Aorta (tissue), 5 donors: ENCODE measurements at regions not wholly inside any gene's neighbourhood (a gene's known extent, or its start where the extent isn't known, plus 50 kb on each side); places are given as distances from the start of the nearest gene placed in this dataset.
"Not testable (repeated sequence)": the region's sequence is repeated elsewhere in the genome, so short reads cannot be mapped to it uniquely, and the experiment has no call there.

Experiments used
- ATAC-seq: fragments of 200-7000 bp; cut with Tn5 transposase; one replicate; pipeline ENCODE4 v1.9.1; 2022; ENCODE audit warnings: moderate library complexity; ENCODE audit not compliant: low FRiP score
- DNase-seq, 2 donors: peaks; one replicate each; pipeline ENCODE4 v3.0.0-alpha.2; 2020
- H3K27ac ChIP-seq, 2 donors: one replicate each; pipeline ENCODE4 v1.5.1; 2013; ENCODE audit warnings: low read length in 2 of 2, mild to moderate bottlenecking in 2 of 2, moderate library complexity in 2 of 2, control low read depth in 1 of 2, inconsistent platforms in 1 of 2, low read depth in 1 of 2
- H3K27me3 ChIP-seq, 2 donors: one replicate each; pipeline ENCODE4 v1.6.1; 2013; ENCODE audit warnings: control low read depth in 1 of 2, low read length in 1 of 2, mild to moderate bottlenecking in 1 of 2, moderate library complexity in 1 of 2; ENCODE audit not compliant: insufficient read depth in 2 of 2, control insufficient read depth in 1 of 2
- H3K36me3 ChIP-seq, 2 donors: one replicate each; pipeline ENCODE4 v1.6.1; 2013; ENCODE audit warnings: control low read depth in 1 of 2, low read length in 1 of 2, mild to moderate bottlenecking in 1 of 2; ENCODE audit not compliant: insufficient read depth in 2 of 2, control insufficient read depth in 1 of 2
- H3K4me1 ChIP-seq, 2 donors: one replicate each; pipeline ENCODE4 v1.6.1; 2013; ENCODE audit warnings: low read length in 2 of 2, control low read depth in 1 of 2, mild to moderate bottlenecking in 1 of 2, moderate library complexity in 1 of 2; ENCODE audit not compliant: insufficient read depth in 2 of 2, control insufficient read depth in 1 of 2
- H3K4me3 ChIP-seq, 2 donors: one replicate each; pipeline ENCODE4 v1.5.1; 2013; ENCODE audit warnings: low read length in 2 of 2, control low read depth in 1 of 2, mild to moderate bottlenecking in 1 of 2
- H3K9me3 ChIP-seq: one replicate; pipeline ENCODE4 v1.6.1; 2013; ENCODE audit warnings: mild to moderate bottlenecking, low read length; ENCODE audit not compliant: control insufficient read depth
- WGBS, 2 donors: extraction: QIAGEN DNeasy Blood & Tissue Kit; methylation state at CpG; one replicate each; pipeline ENCODE4 v1.1.7; 2013; 5-methylcytosine and 5-hydroxymethylcytosine counted together
- intact Hi-C, 2 donors: fragments of 100-400 bp; cut with DNase I; formaldehyde crosslinking; loops; one replicate each; pipeline versions ENCODE4 v1.14.2 to v1.15.0; 2022
- donor health status: healthy with polysubstance abuse.
- donor health status: Bipolar disorder and iron deficiency.
- donor health status: DM: no; HTN: no; CAD: no.
- donor health status: DM: no; HTN: no; CAD: no.
- donor health status: DM: yes; HTN: yes; CAD: no.

DNA sequence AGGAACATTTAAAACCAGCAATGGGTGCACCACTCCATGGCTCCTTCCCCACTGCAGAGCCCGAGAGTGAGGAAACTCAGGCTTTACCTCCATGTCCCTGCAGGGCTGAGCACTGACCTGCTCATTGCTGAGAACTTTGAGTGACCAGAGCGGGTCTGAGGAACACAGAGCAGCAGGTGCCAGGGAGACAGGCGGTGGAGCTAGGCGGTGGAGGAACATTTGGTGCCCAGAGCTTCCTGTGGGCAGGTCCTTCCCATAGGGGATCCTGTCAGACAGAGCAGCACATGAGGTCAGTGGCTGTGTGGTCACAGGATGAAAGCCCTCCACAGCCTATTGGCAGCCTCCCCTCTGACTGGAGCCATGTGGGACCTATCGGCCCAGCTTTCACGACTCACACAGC, 538.5 kb downstream of the RPIA start:
- DNase-seq, H3K27ac ChIP-seq, H3K9me3 ChIP-seq, H3K27me3 ChIP-seq, intact Hi-C loops, H3K4me3 ChIP-seq, H3K4me1 ChIP-seq, H3K36me3 ChIP-seq: not testable (repeated sequence)
- 94 to 96% methylated on average over 4 of the region's 6 CpGs for WGBS, 2 donors
- peak; percentile 29 for ATAC-seq

DNA sequence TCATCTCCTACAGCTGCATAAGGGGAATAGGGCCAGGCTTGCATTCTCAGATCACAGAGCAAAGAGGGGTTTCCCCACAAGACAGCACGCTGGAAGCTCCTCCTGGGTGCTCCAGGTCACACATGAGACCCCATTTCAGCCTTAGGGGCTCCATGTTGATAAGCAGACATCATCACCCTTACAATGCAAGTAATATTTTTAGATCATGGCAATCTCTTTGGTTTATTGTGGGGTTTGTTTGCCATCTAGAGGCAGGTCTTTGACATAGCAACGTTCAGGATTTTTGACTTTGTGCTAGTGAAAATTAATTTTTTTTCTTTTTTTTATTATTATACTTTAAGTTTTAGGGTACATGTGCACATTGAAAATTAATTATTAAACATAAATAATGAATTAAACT, 539.8 kb downstream of the RPIA start:
- H3K4me1 ChIP-seq, H3K9me3 ChIP-seq, intact Hi-C loops, H3K4me3 ChIP-seq, H3K27me3 ChIP-seq, DNase-seq, H3K36me3 ChIP-seq, H3K27ac ChIP-seq, ATAC-seq: not testable (repeated sequence)
- 0% methylated on average over 1 of the region's 2 CpGs for WGBS, 2 donors

DNA sequence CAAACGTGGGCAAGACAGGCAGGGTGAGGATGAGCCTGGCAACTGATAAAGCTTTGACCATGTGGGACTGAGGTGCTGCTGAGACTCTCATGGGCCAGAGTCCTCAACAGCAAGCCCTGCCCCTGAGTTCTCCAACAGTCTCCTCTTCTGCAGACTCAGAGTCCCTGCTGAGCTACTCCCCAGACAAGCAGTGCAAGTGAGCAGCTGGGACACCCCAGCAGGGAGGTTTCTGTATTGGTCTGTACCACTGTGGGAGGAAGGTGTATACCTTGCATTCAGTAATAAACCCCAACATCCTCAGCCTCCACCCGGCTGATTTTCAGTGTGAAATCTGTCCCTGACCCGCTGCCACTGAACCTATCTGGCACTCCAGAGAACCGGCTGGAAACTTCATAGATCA, 542.5 kb downstream of the RPIA start:
- DNase-seq, H3K4me3 ChIP-seq, intact Hi-C loops, H3K27me3 ChIP-seq, H3K27ac ChIP-seq, ATAC-seq, H3K4me1 ChIP-seq, H3K9me3 ChIP-seq, H3K36me3 ChIP-seq: not testable (repeated sequence)
- 69 to 77% methylated on average over 3 of the region's 4 CpGs for WGBS, 2 donors

DNA sequence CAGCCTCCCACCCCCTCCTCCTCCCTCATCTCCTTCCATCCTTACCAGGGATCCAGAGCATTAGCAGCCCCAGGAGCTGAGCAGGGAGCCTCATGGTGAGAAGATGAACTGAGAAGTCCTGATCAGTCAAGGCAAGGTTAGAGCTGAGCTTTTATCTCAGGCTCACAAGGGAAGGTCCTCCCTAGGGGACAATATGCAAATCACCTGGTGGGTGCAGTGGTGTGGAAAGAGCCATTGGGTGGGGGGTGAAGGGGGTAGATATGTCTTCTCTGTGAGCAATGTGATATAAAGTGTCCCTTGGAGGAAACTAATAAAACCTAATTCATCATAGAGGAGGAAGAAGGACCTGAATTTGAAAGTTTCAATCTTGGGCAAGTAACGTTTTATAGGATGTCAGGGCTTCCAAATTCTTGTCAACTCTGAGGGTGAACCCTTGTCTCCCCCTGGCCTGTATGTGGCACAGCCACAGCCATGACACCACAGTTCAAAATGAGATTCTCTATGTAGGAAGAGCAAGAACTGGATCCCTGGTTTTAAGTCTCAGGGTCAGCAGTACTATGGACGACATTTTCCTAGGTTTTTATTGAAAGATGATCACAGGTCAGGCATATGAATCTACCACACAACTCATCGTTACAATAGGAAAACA, 543.5 kb downstream of the RPIA start:
- H3K27me3 ChIP-seq, H3K4me1 ChIP-seq, DNase-seq, H3K36me3 ChIP-seq, intact Hi-C loops, H3K9me3 ChIP-seq, H3K4me3 ChIP-seq, ATAC-seq, H3K27ac ChIP-seq: not testable (repeated sequence)
- WGBS, 2 donors, result 52 to 58% methylated on average over 1 of the region's 3 CpGs

DNA sequence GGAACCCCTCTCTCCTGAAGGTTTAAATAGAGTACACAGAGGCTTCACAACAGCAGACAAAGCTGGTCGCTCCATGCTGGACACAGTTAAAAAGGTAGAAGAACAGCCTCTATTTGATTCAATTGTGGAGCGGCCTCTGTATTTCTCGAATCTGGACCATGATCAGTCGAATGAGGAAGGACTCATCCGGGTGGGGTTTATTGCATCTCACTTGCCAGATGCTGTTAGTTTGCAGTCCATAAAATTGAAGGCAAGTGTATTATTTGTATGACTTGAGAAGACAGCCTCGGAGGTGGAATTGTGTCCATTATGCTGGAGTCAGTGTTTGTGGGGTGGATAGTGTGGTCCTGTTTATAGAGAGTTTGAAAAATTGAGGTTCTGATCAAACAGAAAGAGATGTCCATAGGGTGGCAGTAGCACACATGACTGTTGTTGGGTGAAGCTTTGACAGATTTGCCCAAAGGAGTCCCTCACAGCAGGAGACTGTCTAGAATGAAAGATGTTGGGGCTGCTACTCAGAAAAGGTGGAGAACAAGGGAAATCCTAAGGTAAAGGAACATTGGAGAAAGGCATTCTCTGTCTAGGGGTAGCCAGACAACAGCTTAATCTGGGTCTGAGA, 545.5 kb downstream of the RPIA start:
- ATAC-seq, H3K27ac ChIP-seq, H3K27me3 ChIP-seq, H3K4me1 ChIP-seq, H3K36me3 ChIP-seq, intact Hi-C loops, H3K4me3 ChIP-seq, H3K9me3 ChIP-seq, DNase-seq: not testable (repeated sequence)
- no CpG with 5 or more reads among the region's 6 CpGs for WGBS, 2 donors

DNA sequence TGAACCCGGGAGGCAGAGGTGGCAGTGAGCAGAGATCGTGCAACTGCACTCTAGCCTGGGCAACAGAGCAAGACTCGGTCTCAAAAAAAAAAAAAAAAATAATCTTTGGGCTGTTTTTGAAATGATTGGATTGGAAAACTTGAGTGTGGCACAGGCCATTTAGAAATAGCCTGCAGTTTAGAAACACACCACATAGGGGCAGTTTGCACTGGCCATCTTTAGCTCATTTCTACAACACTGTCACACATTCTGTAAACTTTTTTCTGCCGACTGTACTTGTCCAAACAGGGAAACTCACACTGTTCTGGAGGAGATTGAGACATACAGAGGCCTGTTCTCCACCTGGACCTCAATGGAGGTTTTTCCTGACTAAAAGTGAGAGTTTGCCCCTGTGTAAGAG, 546.3 kb downstream of the RPIA start:
- H3K4me3 ChIP-seq, H3K4me1 ChIP-seq, DNase-seq, H3K27ac ChIP-seq, H3K27me3 ChIP-seq, intact Hi-C loops, H3K9me3 ChIP-seq, ATAC-seq, H3K36me3 ChIP-seq: not testable (repeated sequence)
- 86% methylated on average over 2 of the region's 4 CpGs; no CpG with 5 or more reads in 1 of the 2 donors for WGBS, 2 donors

DNA sequence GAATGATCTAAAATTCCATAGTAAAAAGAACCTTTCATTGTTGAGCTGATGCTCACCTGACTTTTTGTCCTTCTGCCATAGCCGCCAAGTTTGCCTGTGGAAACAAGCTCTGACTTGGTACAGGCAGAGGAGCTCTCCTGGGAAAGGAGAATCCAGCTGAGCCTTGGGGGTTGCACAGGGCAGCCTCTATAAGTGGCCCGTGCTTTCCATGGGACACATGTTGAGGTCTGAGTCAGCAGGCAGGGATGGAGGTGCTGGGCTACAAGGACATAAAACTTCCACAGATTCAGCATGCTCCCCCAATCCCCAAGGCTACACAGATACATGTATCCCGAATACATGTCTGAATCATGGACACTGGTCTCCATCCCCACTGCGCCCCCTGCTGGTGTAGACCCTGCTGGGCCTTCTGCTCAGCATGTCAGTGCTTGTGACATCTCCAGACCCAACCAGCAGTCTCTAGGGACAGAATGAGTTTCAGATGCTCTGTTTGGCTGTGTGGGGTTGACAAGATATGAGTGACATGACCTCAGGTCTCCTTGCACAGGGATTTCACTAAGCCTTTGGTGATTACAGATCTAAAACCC, 551.7 kb downstream of the RPIA start:
- H3K4me1 ChIP-seq, DNase-seq, H3K27ac ChIP-seq, intact Hi-C loops, H3K4me3 ChIP-seq, H3K36me3 ChIP-seq, H3K9me3 ChIP-seq, H3K27me3 ChIP-seq: not testable (repeated sequence)
- WGBS, 2 donors, result 50 to 52% methylated on average over 4 of the region's 4 CpGs
- peak; percentile 14 for ATAC-seq

DNA sequence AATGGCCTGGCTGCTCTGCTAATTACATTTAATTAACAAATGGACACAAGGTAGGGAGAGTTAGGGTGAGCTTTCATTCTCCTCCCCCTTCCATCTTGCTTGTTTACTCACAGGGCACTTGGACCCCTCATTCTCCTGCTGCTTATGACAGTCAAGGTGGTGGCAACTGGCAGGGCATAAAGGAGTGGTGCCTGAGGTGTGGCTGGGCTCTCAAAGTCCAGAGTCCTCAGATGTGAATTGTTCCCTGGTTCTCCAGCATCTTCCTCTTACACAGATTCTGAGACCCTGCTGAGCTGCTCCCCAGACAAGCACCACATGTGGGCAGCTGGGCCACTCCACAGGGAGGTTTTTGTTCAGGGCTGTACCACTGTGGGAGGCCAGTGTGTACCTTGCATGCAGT, 552.9 kb downstream of the RPIA start:
- H3K9me3 ChIP-seq, DNase-seq, H3K4me3 ChIP-seq, ATAC-seq, H3K36me3 ChIP-seq, H3K27ac ChIP-seq, H3K4me1 ChIP-seq, intact Hi-C loops, H3K27me3 ChIP-seq: not testable (repeated sequence)

DNA sequence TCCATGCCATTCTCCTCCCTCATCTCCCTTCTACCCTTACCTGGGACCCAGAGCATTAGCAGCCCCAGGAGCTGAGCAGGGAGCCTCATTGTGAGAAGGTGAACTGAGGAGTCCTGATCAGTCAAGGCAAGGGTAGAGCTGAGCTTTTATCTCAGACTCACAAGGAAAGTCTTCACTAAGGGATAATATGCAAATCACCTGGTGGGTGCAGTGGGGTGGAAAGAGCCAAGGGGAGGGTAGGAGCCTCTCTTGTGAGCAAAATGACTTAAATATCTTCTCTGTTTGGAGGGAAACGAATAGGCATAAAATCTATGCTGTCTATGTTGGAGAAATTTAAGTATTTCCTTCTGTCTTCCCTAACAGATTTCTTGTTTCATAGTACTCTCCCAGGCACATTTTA, 554.0 kb downstream of the RPIA start:
- H3K27ac ChIP-seq, ATAC-seq, intact Hi-C loops, H3K9me3 ChIP-seq, H3K36me3 ChIP-seq, H3K4me1 ChIP-seq, DNase-seq, H3K27me3 ChIP-seq, H3K4me3 ChIP-seq: not testable (repeated sequence)
- 76 to 81% methylated on average over 1 of the region's 1 CpG for WGBS, 2 donors
